HepG2 (cell line): ENCODE measurements at regions not wholly inside any gene's neighbourhood (a gene's known extent, or its start where the extent isn't known, plus 50 kb on each side); places are given as distances from the start of the nearest gene placed in this dataset.

Experiments
- CEBPB ChIP-seq: IDR thresholded peaks from 2 replicates; pipeline ENCODE4 v1.6.1; 2011; ENCODE audit warnings: low read depth, low read length, improper control_type of control experiment, borderline replicate concordance
- CTCF ChIP-seq: sonication (generic); formaldehyde crosslinking; IDR thresholded peaks from 2 replicates; pipeline ENCODE4 v1.5.0; 2020; ENCODE audit warnings: mild to moderate bottlenecking, missing genetic modification reagents, moderate library complexity
- EZH2 ChIP-seq: conservative IDR thresholded peaks from 2 replicates; pipeline ENCODE4 v1.6.1; 2012; ENCODE audit warnings: mild to moderate bottlenecking, low read depth, low read length, moderate library complexity
- MEIS2 ChIP-seq: sonication (generic); formaldehyde crosslinking; IDR thresholded peaks from 2 replicates; pipeline ENCODE4 v1.9.0; 2021; ENCODE audit warnings: mild to moderate bottlenecking, missing genetic modification reagents
- MYC ChIP-seq: sonication (generic); formaldehyde crosslinking; IDR thresholded peaks from 2 replicates; pipeline ENCODE4 v1.9.0; 2021; ENCODE audit warnings: missing genetic modification reagents, borderline replicate concordance
- POLR2A ChIP-seq, 2 experiments: IDR thresholded peaks; 2 replicates each; pipeline ENCODE4 v1.6.1; 2011; ENCODE audit warnings: low read depth in 2 of 2, low read length in 2 of 2, mild to moderate bottlenecking in 1 of 2, moderate library complexity in 1 of 2; ENCODE audit not compliant: insufficient read depth in 1 of 2
- RAD51 ChIP-seq: fragments of 450-650 bp; IDR thresholded peaks from 2 replicates; pipeline ENCODE4 v1.6.1; 2016; ENCODE audit warnings: borderline replicate concordance
- RBM22 ChIP-seq: fragments of 200-400 bp; formaldehyde crosslinking; optimal IDR thresholded peaks from 2 replicates; pipeline ENCODE3; 2017; ENCODE audit warnings: mild to moderate bottlenecking, low read length, moderate library complexity
- TFDP1 ChIP-seq: IDR thresholded peaks from 2 replicates; pipeline ENCODE4 v1.6.1; 2016; ENCODE audit warnings: missing compliant biosample characterization, missing genetic modification reagents, borderline replicate concordance
- ZBTB40 ChIP-seq, 2 experiments: fragments of 450-650 bp in 1 of 2; sonication (generic) in 1 of 2; formaldehyde crosslinking in 1 of 2; IDR thresholded peaks; 2 replicates each; pipeline versions ENCODE4 v1.6.1 to v1.8.0; 2016 to 2022; ENCODE audit warnings: antibody characterized with exemption in 1 of 2, mild to moderate bottlenecking in 1 of 2, missing genetic modification reagents in 1 of 2
- ZNF225 ChIP-seq: sonication (generic); formaldehyde crosslinking; IDR thresholded peaks from 2 replicates; pipeline ENCODE4 v1.4.0; 2020; ENCODE audit warnings: mild to moderate bottlenecking, missing genetic modification reagents

- TF ChIP-seq RAD51 (no peak), ZBTB40 (IDR thresholded peaks at IDR 0.05) (no peak), ZBTB40 (CRISPR knock-in tag; IDR thresholded peaks at IDR 0.05) (no peak), CTCF (CRISPR knock-in tag) (no peak), POLR2A (IDR thresholded peaks at IDR 0.05; ENCODE audit: insufficient read depth in 1 of 2, low read depth in 2 of 2, low read length in 2 of 2) (no peak), CEBPB (no peak), ZNF225 (CRISPR knock-in tag) (no peak), TFDP1 (CRISPR knock-in tag) (no peak), EZH2 (no peak), RBM22 (no peak), MEIS2 (no peak), MYC (CRISPR knock-in tag) (no peak)
Measured at GRCh38 chr2:36177282-36177681, 178.3 kb upstream of the CRIM1 start.
